Activated CD8-positive, alpha-beta memory T cell treated with anti-CD3 and anti-CD28 coated beads for 24 hours (primary cell): ENCODE measurements at regions not wholly inside any gene's neighbourhood (a gene's known extent, or its start where the extent isn't known, plus 50 kb on each side); places are given as distances from the start of the nearest gene placed in this dataset.

Source experiments
- DNase-seq: peaks from one replicate; pipeline ENCODE4 v3.0.0-alpha.2; 2020

DNA sequence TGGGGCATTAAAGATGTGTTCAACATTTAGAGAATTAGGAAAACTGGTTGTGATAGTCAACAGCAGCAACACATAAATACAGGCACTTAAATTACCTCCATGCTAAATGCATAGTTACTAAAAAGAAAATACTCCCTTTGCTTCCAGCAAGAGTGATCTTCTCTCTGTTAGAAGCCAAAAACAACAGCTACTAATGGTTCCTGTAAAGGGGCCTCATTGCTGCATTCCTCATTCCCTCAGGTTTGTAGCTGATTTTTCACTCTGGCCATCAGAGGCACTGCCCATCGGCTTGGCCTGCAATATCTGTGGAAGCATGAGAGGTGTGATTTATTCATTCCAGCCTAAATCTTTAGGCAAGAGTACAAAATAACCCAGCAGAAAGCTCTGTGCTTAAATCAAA is 466.0 kb upstream of the ADAMTS16 start:
- DNase-seq, result no peak

DNA sequence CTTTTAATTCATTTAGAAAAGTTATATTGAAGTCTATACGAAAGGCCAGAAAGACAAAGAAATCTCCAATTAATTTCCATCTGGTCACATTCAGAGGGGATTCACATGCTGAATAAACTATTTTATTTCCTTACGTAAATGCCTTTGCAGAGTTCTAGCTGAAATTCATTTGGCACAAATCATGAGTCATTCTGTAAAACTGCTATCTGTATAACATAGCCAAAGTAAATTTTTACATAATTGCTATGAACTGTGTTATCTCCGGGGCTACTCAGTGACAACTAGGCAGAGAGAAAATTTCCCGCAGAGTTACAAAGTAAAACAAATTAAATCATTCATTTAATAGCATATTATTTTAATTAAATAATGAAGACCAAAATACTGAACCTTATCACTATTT is 463.2 kb upstream of the ADAMTS16 start:
- DNase-seq, result no peak

DNA sequence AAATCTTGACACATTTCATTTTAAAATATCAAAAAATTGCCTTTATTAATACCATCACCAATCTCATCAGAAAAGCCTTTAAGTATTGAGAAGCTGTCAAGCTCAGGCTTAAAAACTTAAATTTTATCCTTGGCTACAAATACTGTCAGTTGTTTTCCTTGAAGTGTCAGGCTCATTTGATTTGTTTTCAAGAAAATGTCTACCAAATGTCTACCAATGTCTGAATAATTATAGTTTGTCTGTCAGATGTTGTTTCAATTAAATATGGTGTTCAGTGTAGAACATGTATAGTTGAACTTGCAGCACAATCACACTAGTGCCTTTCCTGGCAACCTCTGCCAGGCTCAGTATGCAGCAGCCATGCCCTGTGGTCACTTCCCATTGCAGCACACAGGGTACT is 455.2 kb upstream of the ADAMTS16 start:
- no peak for DNase-seq

DNA sequence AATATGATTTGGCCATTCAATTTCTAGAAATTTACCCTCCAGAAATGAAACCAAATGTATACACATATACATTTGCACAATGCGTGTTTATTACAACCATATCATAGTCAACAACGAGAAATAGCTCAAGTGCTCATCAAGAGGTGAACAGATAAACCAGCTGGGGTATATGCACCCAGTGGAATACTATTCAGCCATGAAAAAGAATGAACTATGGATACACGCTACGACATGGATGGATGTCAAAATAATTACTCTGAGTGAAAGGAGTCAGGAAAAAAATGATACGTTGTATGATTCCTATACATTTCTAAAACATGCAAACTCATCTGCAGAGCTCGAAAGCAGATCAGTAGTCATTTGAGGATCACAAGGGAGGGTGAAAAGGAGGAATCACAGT is 441.5 kb upstream of the ADAMTS16 start:
- DNase-seq, result no peak

DNA sequence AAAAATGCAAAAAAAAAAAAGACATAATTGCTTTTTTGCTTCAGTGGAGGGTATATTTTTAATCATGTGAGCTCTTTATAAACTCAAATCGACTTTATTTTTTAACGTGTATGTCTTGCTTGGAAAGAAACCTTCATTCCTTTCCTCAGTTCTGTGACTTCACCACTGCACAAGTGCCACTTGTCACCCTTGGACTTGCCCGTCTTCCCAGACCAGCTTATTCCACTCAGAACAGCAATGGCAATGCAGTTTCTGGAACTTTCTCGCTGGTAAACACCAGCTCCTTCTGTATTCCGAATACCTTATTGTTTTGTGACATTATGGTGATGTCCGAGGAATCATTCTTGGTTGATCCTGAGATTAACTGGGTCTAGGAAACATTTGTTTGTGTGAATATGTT is 440.5 kb upstream of the ADAMTS16 start:
- no peak for DNase-seq

DNA sequence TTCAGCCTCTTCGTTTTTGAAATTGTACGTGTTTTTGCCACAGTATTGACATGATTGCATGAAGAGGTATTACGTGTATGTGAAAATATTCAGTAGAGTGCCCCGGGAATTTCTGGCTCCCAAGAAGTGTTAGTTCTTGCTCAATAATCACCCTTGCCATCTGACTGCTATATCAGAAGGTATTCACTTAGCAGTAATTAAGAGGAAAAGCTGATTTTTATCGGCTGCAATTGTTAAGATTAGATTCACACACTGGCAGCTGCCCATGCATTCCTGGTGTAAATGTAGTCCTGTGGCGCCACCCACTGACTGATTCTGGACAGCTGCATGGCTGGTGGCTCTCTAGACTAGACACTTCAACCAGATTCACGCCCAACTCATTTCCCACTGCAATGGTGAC is 440.1 kb upstream of the ADAMTS16 start:
- DNase-seq, result no peak

DNA sequence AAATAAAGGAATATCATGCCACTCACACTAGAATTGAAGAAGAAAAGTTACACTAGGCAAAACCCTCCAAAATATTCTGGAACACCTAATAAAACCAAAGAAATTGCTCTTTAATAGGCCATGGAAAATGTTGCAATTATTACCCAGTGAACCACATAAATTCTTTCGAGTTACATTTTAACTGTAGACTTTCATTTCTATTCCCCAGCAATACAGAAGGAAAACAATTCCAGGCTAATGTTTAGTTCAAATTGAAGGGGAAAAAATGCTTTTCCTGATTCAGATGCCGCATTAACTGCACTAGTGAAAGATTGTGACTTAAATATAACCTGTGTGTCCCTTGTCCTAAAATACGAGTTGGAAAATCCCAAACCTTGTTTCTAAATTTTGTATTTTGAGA is 439.3 kb upstream of the ADAMTS16 start:
- DNase-seq, result no peak

DNA sequence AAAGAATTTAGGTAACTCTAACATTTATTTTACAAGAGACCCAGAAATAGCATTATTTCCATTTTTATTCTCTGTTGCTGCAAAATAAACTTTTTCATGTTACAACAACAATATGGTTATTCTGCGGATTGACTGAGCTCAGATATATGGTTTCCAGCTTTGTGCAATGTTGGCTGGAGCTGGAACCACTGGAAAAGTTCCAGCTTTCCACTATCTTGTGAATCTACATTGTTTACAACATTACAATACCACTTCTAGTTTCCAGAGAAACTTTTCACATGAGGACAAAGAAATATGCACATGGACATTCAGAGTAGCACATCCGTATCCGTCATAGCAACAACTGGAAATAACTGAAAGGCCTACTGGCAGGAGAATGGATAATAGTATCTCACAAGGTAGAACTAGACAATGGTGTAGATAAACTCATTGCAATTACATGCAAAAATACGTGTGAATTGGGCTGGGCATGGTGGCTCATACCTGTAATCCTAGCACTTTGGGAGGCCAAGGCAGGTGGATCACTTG is 436.1 kb upstream of the ADAMTS16 start:
- DNase-seq, result no peak

DNA sequence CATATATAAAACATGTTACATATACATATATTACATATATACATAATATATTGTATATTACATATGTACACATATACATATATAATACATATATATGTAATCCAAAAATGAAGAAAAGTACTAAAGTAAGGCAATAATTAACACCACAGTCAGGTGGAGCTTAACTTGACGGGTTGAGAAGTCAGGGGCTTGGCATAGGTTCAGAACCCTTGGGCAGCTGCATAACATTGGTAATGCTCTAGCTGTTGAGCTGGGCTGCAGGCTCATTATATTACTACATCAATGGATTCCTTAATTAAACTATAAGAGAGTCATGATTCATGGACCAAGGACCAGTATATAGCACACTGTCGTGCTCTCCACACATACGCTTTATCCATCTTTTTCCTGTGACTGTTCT is 435.2 kb upstream of the ADAMTS16 start:
- no peak for DNase-seq

DNA sequence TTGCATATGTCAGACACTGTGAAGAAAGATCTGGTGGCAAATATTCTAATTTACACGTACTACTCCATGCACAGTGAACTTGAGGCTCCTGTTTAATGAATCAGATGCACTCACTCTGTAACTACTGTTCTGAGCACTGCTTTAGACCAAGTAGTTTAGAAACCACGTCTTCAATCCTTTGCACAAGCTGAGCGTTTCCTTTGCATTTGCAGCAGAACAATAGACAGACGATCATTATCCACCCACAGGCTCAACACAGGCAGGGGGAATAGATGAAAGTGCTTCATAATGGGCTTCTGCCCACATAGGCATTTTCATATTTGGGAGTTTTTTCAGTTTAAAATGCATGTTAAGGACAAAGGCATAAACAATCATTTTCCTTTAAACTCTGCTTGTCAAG is 423.3 kb upstream of the ADAMTS16 start:
- DNase-seq, result no peak

DNA sequence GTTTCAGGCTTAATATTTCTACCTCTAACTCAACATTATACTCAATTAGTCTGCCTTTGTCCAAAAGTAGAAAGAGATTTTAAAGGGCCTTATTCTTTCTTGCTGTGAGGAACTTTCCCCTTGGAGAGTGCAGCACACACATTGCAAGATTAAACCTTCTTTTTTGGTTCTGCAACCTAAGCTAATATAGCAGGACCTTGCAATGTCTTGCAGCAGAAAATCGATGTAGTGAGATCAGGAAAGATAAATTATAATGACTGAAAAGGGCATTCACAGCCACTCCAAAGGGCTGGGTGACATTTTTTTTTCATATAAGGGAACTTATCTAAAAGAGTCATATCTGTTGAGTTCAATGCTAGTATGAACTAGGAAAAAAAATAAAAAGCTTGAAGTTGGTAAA is 422.7 kb upstream of the ADAMTS16 start:
- DNase-seq, result no peak

DNA sequence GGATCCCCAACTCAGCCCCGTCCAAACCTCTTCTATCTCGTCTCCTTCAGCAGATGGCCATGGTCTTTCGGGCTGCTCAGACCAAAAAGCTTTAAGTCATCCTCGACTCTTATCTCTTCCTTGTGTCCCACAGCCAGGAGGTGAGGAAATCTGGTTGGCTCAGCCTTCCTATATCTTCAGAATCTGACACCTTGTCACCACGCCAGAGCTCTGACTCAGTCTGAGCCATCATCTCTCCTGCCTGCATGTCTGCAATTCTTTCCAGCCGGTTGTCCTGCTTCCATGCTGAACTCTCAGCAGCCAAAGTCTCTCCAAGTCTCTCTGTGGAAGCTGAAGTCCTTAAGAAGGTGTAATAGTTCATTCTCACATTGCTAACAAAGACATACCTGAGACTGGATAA is 419.3 kb upstream of the ADAMTS16 start:
- DNase-seq, result no peak

DNA sequence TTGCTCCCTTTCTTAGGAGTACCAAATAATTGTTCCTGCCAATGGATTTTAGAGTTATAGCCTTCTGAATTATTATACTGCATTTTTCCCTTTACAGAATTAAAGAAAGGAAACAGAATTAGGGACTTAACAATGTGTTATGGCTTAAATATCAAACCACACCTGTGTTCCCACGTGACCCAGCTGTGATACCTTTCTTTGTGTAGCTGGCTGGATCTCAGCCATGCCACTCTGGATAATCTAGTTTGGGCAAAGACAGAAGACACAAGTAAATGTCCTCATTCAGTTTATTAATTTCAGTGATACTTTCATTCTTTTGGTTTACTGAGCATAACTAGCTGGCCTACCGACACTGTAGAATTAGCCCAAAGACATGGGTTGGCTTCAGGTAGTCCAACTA is 417.2 kb upstream of the ADAMTS16 start:
- DNase-seq, result no peak

DNA sequence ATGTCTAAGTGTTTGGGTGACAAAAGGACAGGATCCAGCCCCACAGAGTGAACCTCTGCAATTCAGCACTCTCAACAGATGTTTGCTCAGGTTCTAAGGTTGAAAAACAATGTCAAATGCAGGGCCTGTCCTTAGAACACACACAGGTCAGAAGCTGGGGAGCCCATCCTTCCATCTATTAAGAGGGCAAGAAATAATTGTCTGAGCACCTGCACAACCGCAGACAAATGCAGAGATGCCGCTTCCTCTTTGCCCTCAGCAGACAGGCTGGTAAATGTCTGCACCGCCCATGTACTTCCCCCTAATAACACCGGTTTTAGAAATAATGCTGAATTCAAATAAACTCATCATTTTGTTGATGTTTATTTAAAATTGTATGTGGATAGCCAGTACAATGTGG is 414.5 kb upstream of the ADAMTS16 start:
- DNase-seq, result no peak

DNA sequence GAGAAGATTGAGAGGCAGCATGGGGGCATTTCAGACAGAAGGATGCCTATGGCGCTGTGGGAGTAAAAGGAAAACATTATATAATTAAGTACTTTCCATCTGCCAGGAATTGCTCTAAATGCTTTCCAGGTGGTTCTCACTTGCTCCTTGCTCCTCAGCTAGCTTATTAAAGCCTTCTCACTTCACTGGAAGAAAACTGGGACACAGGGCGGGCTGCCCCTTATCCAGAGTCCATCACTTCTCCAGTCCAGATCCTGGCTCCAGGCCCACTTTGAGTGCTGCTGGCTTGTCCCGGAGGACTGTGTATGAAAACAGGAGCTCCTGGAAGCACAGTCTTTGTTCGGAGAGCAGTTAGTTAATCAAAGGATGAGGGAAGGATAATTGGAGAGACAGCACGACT is 409.9 kb upstream of the ADAMTS16 start:
- no peak for DNase-seq

DNA sequence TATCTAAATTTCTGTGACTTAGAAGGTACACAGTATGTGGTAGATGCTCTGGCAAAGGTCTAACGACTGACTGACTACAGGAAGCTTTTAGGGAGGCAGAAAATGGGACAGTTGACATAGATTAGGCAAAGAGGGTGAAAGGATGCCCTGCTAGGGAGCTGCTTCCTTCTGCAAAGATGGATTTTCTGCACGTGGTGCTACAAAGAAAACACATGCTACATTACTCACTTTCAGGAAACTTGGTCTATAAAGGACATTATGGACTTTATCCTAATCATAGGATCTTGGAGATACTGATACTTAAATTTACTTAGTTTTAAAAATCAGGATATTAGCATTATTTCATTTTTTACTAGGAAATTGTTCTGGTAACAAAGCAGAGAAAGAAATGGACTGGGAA is 405.8 kb upstream of the ADAMTS16 start:
- no peak for DNase-seq

DNA sequence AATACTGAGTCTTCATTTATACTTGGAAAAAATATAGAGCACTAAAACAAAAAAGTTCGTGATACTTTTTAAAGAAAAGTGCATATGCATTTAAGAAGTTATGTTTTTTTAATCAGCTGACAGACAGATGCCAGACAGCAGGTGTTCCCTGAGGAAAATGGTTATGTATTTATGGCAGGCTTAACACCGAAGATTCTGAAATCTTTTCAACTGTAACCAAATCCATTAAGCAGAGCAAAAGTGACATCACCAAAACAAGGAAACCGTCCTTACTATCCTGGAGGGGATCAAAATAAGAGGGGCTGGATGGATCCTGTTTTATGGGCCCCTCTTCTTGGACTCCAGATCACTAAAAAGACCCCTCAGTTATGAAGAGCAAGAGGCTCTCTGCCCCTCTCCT is 404.9 kb upstream of the ADAMTS16 start:
- no peak for DNase-seq

DNA sequence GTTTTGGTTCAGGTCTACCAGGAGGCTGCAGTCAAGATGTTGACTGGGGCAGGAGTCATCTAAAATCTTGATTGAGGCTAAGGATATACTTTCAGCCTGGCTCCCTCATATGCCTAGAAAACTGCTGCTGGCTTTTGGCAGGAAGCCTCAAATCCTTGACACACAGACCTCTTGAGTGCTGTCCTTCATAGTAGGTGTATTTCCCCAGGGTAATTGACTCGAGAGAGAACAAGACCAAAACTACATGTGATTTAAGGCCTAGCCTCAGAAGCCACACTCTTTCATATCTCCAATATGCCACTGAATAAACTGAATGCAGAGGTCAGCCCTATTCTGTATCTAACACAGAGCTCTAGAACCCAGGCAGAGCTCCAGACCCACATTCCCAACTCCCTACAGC is 402.3 kb upstream of the ADAMTS16 start:
- no peak for DNase-seq

DNA sequence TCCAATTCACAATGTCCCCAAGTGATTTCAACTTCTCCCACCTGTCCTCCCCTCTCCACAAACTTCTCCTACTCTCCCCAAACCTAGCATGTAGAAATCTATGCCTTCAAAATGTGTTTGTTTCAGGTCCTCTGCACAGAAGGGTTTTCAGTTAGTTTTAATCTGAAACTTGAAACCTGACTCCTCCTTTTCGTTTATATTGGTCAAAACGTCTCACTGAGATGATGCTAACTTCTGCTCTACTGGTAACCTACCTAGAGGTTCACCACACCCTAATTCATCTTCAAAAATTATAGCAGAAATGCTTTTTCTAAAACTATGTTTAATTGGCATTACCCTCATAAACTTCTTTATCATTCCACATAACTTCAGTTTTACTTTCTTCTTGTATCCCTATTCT is 401.8 kb upstream of the ADAMTS16 start:
- no peak for DNase-seq

DNA sequence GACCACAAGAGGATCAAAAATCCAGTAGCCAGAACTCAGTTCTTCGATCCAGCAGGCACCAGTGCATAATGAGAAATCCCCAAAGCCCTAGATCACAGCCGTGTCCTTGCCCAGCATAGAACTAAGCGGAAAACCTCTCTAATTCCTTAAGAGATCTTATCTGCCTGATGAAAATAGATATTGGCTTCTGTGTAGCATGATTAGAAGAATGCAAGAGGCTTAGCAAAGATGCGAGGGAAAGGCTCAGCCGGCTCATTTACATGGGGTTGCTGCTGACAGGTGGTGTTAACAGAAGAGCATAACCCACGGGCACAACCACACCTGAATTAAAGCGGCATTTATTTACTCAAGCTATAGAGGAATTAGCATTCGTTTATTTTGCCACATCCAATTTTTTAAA is 400.0 kb upstream of the ADAMTS16 start:
- no peak for DNase-seq

DNA sequence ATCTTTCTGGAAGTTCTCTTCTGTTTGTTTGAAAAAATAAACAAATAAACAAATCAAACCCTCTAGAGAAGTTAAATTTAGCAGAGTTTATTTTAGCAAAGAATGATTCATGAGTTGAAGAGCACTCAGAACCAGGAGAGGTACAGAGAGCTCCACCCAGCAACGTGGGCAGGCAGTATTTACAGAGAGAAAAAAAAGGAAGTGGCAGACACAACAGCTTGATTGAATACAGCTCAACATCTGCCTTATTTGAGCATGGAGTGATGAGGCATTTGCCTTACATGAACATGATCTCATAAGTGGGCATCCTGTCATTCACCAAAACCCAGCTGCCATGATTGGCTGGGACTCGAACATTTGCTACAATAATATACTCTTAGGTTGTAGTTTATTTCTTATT is 381.6 kb upstream of the ADAMTS16 start:
- DNase-seq, result no peak

DNA sequence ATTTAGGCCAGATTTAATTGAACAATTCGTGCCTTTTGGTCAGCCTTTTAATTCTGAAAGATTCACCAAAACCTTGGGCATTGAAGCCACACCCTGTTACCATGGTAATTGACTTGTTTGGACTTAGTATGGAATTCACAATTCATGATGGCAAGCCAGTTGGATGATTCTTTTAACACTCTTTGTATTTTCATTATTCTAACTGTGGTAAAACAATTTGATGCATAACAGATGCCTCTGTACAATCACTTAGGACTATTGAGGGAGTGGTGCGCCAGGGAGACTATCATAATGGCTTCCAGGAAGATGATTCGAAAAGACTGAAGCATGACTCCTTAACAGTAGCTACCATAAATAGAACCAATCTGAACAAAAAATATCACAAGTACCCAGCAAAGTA is 381.1 kb upstream of the ADAMTS16 start:
- DNase-seq, result no peak

DNA sequence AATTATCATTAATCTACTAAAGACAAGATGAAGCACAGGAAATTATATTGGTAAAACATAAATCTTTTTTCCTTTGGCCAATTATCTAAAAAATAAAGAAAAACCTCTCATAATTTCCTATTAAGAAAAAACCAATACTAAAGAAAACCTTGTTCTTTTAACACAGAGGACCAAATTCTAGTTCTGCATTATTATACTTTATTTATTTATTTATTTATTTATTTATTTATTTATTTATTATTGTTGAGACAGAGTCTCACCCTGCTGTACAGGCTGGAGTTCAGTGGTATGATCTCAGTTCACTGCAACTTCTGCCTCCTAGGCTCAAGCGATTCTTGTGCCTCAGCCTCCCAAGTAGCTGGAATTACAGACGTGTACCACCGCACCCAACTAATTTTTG is 377.8 kb upstream of the ADAMTS16 start:
- no peak for DNase-seq

DNA sequence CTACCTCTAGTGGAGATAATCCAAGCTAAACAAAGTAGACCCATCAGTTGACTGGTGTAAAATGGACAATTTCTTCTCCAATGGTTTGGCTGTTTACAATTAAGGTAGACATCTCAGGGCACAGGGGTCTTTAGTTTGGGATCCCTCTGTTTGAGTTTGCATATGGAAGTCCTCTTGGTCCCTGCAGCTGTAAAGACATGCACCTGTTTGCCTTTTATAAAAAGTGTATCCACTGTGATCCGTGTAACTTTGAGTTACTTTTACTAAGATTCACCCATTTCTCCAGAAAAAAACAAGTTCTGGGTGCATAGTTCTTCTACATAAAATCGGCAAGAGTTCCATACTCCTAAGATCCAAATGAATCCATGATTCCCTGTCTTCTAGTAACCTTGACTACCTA is 374.7 kb upstream of the ADAMTS16 start:
- DNase-seq, result no peak

DNA sequence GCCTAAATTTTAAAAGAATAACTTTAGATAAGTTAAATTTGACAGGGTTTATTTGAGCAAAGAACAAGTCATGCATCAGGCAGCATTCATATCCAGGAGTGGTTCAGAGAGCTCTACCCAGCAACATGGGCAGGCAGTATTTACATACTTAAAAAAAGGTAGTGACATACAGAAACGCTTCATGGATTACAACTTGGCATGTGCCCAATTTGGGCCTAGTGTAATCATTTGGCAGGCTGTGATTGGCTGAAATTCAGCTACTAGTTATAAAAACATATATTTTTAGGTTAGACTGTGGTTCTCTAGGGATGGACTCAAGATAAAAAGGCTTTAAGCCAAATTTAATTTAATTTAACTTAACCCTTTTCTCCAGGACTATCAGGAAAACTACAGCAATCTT is 374.0 kb upstream of the ADAMTS16 start:
- DNase-seq, result no peak

DNA sequence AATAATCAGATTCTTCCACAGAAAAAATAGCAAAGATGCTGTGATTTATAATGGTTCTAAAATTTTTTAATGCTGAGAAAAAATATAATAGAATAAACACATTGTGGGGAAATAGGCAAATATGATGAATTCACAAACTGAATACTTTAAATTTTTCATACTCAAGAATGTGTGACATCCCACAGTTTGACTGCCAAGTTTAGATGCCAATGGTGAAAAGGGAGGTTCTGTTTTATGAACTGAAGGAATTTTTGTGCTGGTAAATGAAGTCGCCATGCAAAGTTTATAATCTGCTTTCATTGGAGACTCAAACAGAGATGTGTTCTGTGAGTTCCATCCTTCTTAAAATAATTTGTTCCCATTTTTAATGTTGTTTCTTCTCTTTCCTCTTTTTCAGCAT is 367.5 kb upstream of the ADAMTS16 start:
- no peak for DNase-seq
